HEK293 (cell line): ENCODE measurements at regions not wholly inside any gene's neighbourhood (a gene's known extent, or its start where the extent isn't known, plus 50 kb on each side); places are given as distances from the start of the nearest gene placed in this dataset.

Source experiments
- AEBP2 ChIP-seq: fragments of 450-650 bp; formaldehyde crosslinking; IDR thresholded peaks from 2 replicates; pipeline ENCODE4 v1.5.1; 2016; ENCODE audit warnings: missing biosample characterization, missing genetic modification characterization, borderline replicate concordance
- CTCF ChIP-seq: fragments of 450-650 bp; formaldehyde crosslinking; IDR thresholded peaks from 2 replicates; pipeline ENCODE4 v1.5.1; 2016; ENCODE audit warnings: missing biosample characterization, missing genetic modification characterization
- HOXA7 ChIP-seq: sonication (generic); formaldehyde crosslinking; IDR thresholded peaks from 2 replicates; pipeline ENCODE4 v1.8.1; 2022; ENCODE audit warnings: missing genetic modification reagents, borderline replicate concordance
- TCF7L2 ChIP-seq: IDR thresholded peaks from 2 replicates; pipeline ENCODE4 v1.6.1; 2011; ENCODE audit warnings: low read depth, mild to moderate bottlenecking, inconsistent platforms, low read length, moderate library complexity, borderline replicate concordance
- ZBTB17 ChIP-seq: fragments of 450-650 bp; formaldehyde crosslinking; IDR thresholded peaks from 2 replicates; pipeline ENCODE4 v1.5.1; 2016; ENCODE audit warnings: missing biosample characterization, missing genetic modification characterization
- ZEB2 ChIP-seq: fragments of 450-650 bp; formaldehyde crosslinking; IDR thresholded peaks from 2 replicates; pipeline ENCODE4 v1.5.1; 2016; ENCODE audit warnings: missing biosample characterization, missing genetic modification characterization
- ZNF184 ChIP-seq: fragments of 450-650 bp; IDR thresholded peaks from 2 replicates; pipeline ENCODE4 v1.5.1; 2018; ENCODE audit warnings: missing biosample characterization, mild to moderate bottlenecking, missing genetic modification characterization
- ZNF274 ChIP-seq, 2 experiments: fragments of 200-500 bp in 1 of 2; fragments of 450-650 bp in 1 of 2; sonication (Bioruptor generic) in 1 of 2; formaldehyde crosslinking in 1 of 2; IDR thresholded peaks; 2 replicates each; pipeline versions ENCODE4 v1.5.1 to v1.6.1; 2014 to 2016; ENCODE audit warnings: borderline replicate concordance in 1 of 2, inconsistent platforms in 1 of 2, low read length in 1 of 2, missing biosample characterization in 1 of 2, missing genetic modification characterization in 1 of 2
- ZNF510 ChIP-seq: fragments of 450-650 bp; formaldehyde crosslinking; IDR thresholded peaks from 2 replicates; pipeline ENCODE4 v1.5.1; 2018; ENCODE audit warnings: mild to moderate bottlenecking, missing genetic modification characterization, missing biosample characterization; ENCODE audit not compliant: insufficient replicate concordance
- ZNF843 ChIP-seq: fragments of 450-650 bp; formaldehyde crosslinking; IDR thresholded peaks from 2 replicates; pipeline ENCODE4 v1.5.1; 2016; ENCODE audit warnings: missing biosample characterization, missing genetic modification characterization
- TF ChIP-seq, protein P1 (sequence below): fragments of 450-650 bp; formaldehyde crosslinking; IDR thresholded peaks from 2 replicates; pipeline ENCODE4 v1.5.1; 2016; ENCODE audit warnings: missing biosample characterization, missing genetic modification characterization
- TF ChIP-seq, protein P2 (sequence below): sonication (generic); formaldehyde crosslinking; IDR thresholded peaks from 2 replicates; pipeline ENCODE4 v1.8.1; 2022; ENCODE audit warnings: mild to moderate bottlenecking, moderate library complexity, missing genetic modification reagents
- TF ChIP-seq, protein P3 (sequence below): fragments of 450-650 bp; formaldehyde crosslinking; IDR thresholded peaks from 2 replicates; pipeline ENCODE4 v1.5.1; 2016; ENCODE audit warnings: missing biosample characterization, missing genetic modification characterization

- TF ChIP-seq ZNF510 (tag by site-specific recombination) (no peak), ZNF274 (IDR thresholded peaks at IDR 0.05; ENCODE audit: low read length) (no peak), ZNF274 (tag by site-specific recombination; IDR thresholded peaks at IDR 0.05; ENCODE audit: borderline replicate concordance) (no peak), AEBP2 (tag by site-specific recombination) (no peak), CTCF (tag by site-specific recombination) (no peak), ZEB2 (tag by site-specific recombination) (no peak), ZNF184 (no peak), TCF7L2 (no peak), HOXA7 (CRISPR knock-in tag) (no peak), ZNF843 (tag by site-specific recombination) (no peak), ZBTB17 (no peak)
- TF ChIP-seq, protein P1, sequence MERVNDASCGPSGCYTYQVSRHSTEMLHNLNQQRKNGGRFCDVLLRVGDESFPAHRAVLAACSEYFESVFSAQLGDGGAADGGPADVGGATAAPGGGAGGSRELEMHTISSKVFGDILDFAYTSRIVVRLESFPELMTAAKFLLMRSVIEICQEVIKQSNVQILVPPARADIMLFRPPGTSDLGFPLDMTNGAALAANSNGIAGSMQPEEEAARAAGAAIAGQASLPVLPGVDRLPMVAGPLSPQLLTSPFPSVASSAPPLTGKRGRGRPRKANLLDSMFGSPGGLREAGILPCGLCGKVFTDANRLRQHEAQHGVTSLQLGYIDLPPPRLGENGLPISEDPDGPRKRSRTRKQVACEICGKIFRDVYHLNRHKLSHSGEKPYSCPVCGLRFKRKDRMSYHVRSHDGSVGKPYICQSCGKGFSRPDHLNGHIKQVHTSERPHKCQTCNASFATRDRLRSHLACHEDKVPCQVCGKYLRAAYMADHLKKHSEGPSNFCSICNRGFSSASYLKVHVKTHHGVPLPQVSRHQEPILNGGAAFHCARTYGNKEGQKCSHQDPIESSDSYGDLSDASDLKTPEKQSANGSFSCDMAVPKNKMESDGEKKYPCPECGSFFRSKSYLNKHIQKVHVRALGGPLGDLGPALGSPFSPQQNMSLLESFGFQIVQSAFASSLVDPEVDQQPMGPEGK, result no peak
- TF ChIP-seq, protein P2, sequence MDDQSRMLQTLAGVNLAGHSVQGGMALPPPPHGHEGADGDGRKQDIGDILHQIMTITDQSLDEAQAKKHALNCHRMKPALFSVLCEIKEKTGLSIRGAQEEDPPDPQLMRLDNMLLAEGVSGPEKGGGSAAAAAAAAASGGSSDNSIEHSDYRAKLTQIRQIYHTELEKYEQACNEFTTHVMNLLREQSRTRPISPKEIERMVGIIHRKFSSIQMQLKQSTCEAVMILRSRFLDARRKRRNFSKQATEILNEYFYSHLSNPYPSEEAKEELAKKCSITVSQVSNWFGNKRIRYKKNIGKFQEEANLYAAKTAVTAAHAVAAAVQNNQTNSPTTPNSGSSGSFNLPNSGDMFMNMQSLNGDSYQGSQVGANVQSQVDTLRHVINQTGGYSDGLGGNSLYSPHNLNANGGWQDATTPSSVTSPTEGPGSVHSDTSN (CRISPR knock-in tag), result no peak
- TF ChIP-seq, protein P3, sequence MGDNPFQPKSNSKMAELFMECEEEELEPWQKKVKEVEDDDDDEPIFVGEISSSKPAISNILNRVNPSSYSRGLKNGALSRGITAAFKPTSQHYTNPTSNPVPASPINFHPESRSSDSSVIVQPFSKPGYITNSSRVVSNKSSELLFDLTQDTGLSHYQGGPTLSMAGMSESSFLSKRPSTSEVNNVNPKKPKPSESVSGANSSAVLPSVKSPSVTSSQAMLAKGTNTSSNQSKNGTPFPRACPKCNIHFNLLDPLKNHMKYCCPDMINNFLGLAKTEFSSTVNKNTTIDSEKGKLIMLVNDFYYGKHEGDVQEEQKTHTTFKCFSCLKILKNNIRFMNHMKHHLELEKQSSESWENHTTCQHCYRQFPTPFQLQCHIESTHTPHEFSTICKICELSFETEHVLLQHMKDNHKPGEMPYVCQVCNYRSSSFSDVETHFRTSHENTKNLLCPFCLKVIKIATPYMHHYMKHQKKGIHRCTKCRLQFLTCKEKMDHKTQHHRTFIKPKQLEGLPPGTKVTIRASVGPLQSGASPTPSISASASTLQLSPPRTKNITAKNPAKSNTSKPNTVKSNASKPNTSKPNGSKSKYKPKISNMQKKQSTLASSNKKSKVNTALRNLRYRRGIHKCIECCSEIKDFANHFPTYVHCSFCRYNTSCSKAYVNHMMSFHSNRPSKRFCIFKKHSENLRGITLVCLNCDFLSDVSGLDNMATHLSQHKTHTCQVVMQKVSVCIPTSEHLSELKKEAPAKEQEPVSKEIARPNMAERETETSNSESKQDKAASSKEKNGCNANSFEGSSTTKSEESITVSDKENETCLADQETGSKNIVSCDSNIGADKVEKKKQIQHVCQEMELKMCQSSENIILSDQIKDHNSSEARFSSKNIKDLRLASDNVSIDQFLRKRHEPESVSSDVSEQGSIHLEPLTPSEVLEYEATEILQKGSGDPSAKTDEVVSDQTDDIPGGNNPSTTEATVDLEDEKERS (tag by site-specific recombination), result no peak
Observed at GRCh38 chr22:22080270-22080669, 97.7 kb upstream of the TOP3B start.
